SK-N-SH treated with all-trans-retinoic acid at 6 μM for 48 hours (cell line): ENCODE measurements at regions not wholly inside any gene's neighbourhood (a gene's known extent, or its start where the extent isn't known, plus 50 kb on each side); places are given as distances from the start of the nearest gene placed in this dataset.

ENCODE experiments used
- ATAC-seq: fragments of 200-7000 bp; cut with Tn5 transposase; 3 replicates; pipeline ENCODE4 v1.9.1; 2020; ENCODE audit warnings: mild to moderate bottlenecking, moderate library complexity
- ARNTL ChIP-seq: fragments of 450-650 bp; formaldehyde crosslinking; IDR thresholded peaks from 2 replicates; pipeline ENCODE4 v1.5.0; 2020; ENCODE audit warnings: low read depth, mild to moderate bottlenecking, moderate library complexity, borderline replicate concordance
- BACH2 ChIP-seq: fragments of 250-450 bp; sonication (Bioruptor Pico); IDR thresholded peaks from 2 replicates; pipeline ENCODE4 v1.9.0; 2021; ENCODE audit warnings: mild to moderate bottlenecking, borderline replicate concordance
- CSDC2 ChIP-seq: fragments of 250-450 bp; sonication (Bioruptor Pico); IDR thresholded peaks from 2 replicates; pipeline ENCODE4 v1.5.0; 2020; ENCODE audit warnings: mild to moderate bottlenecking, moderate library complexity
- ESRRG ChIP-seq: fragments of 250-450 bp; sonication (Bioruptor Pico); IDR thresholded peaks from 2 replicates; pipeline ENCODE4 v1.6.1; 2021; ENCODE audit warnings: mild to moderate bottlenecking
- GLIS3 ChIP-seq: fragments of 250-450 bp; sonication (Bioruptor Pico); IDR thresholded peaks from 2 replicates; pipeline ENCODE4 v1.5.0; 2020; ENCODE audit warnings: mild to moderate bottlenecking, moderate library complexity
- ISL1 ChIP-seq: fragments of 250-450 bp; sonication (Bioruptor Pico); IDR thresholded peaks from 2 replicates; pipeline ENCODE4 v2.1.2; 2022; ENCODE audit warnings: mild to moderate bottlenecking, moderate library complexity
- OSR1 ChIP-seq: fragments of 250-450 bp; sonication (Bioruptor Pico); IDR thresholded peaks from 2 replicates; pipeline ENCODE4 v1.8.0; 2022; ENCODE audit warnings: moderate library complexity, mild to moderate bottlenecking, inconsistent platforms
- PPARA ChIP-seq: fragments of 250-450 bp; sonication (Bioruptor Pico); IDR thresholded peaks from 2 replicates; pipeline ENCODE4 v1.5.0; 2020; ENCODE audit warnings: mild to moderate bottlenecking, borderline replicate concordance
- RARB ChIP-seq: fragments of 250-450 bp; sonication (Bioruptor Pico); IDR thresholded peaks from 2 replicates; pipeline ENCODE4 v1.8.0; 2021; ENCODE audit warnings: mild to moderate bottlenecking, moderate library complexity
- SNAI2 ChIP-seq: fragments of 250-450 bp; sonication (Bioruptor Pico); IDR thresholded peaks from 2 replicates; pipeline ENCODE4 v1.5.0; 2020; ENCODE audit warnings: mild to moderate bottlenecking, moderate library complexity
- TCF4 ChIP-seq: fragments of 250-450 bp; sonication (Bioruptor Pico); IDR thresholded peaks from 2 replicates; pipeline ENCODE4 v1.8.0; 2021; ENCODE audit warnings: mild to moderate bottlenecking, moderate library complexity, borderline replicate concordance
- TOX ChIP-seq: fragments of 250-450 bp; sonication (Bioruptor Pico); IDR thresholded peaks from 2 replicates; pipeline ENCODE4 v1.8.0; 2021; ENCODE audit warnings: mild to moderate bottlenecking, moderate library complexity, borderline replicate concordance
- ZC3H10 ChIP-seq: fragments of 250-450 bp; sonication (Bioruptor Pico); IDR thresholded peaks from 2 replicates; pipeline ENCODE4 v1.5.1; 2021; ENCODE audit warnings: mild to moderate bottlenecking, moderate library complexity
- ZFP3 ChIP-seq: fragments of 250-450 bp; sonication (Bioruptor Pico); IDR thresholded peaks from 2 replicates; pipeline ENCODE4 v1.5.0; 2020; ENCODE audit warnings: mild to moderate bottlenecking, moderate library complexity
- ZFP30 ChIP-seq: fragments of 450-650 bp; formaldehyde crosslinking; IDR thresholded peaks from 2 replicates; pipeline ENCODE4 v1.5.0; 2022; ENCODE audit warnings: mild to moderate bottlenecking, moderate library complexity
- ZNF565 ChIP-seq: fragments of 450-650 bp; formaldehyde crosslinking; conservative IDR thresholded peaks from 2 replicates; pipeline ENCODE4 v1.5.0; 2020; ENCODE audit warnings: low read depth, mild to moderate bottlenecking, moderate library complexity
- ZNF70 ChIP-seq: fragments of 450-650 bp; formaldehyde crosslinking; IDR thresholded peaks from 2 replicates; pipeline ENCODE4 v1.5.0; 2020; ENCODE audit warnings: mild to moderate bottlenecking, moderate library complexity
- ZNF8 ChIP-seq: fragments of 450-650 bp; formaldehyde crosslinking; IDR thresholded peaks from 2 replicates; pipeline ENCODE4 v1.5.0; 2020; ENCODE audit warnings: mild to moderate bottlenecking, moderate library complexity
- TF ChIP-seq, protein P1 (sequence below): fragments of 250-450 bp; sonication (Bioruptor Pico); IDR thresholded peaks from 2 replicates; pipeline ENCODE4 v1.5.1; 2021; ENCODE audit warnings: mild to moderate bottlenecking, moderate library complexity
- TF ChIP-seq, protein P2 (sequence below): fragments of 250-450 bp; sonication (Bioruptor Pico); IDR thresholded peaks from 2 replicates; pipeline ENCODE4 v1.8.0; 2020; ENCODE audit warnings: mild to moderate bottlenecking, moderate library complexity, borderline replicate concordance
- TF ChIP-seq, protein P3 (sequence below): fragments of 250-450 bp; sonication (Bioruptor Pico); IDR thresholded peaks from 2 replicates; pipeline ENCODE4 v1.8.0; 2021; ENCODE audit warnings: low read depth, mild to moderate bottlenecking, moderate library complexity, borderline replicate concordance
- TF ChIP-seq, protein P4 (sequence below): fragments of 250-450 bp; sonication (Bioruptor Pico); IDR thresholded peaks from 2 replicates; pipeline ENCODE4 v1.5.1; 2020; ENCODE audit warnings: low read depth, mild to moderate bottlenecking, moderate library complexity

DNA sequence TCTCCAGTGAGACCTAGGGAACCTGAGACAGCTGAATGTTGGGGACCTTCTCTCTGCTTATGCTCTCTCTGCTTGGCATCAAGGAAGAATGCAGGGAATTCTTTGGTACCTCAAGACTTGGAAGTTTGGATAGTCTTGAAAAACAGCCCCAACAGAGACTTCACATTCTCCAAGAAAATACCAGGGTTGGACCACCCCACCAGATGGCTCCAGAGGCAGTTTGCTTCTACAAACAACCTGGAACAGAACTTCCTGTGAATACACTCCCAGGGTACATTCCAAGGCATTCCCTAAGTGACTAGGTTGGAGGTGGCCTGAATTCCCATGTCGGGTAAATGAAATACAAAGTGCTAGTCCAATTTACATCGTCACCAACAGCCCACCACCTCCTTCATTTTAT is 314.4 kb downstream of the PMP22 start:
- TF ChIP-seq, protein P1, sequence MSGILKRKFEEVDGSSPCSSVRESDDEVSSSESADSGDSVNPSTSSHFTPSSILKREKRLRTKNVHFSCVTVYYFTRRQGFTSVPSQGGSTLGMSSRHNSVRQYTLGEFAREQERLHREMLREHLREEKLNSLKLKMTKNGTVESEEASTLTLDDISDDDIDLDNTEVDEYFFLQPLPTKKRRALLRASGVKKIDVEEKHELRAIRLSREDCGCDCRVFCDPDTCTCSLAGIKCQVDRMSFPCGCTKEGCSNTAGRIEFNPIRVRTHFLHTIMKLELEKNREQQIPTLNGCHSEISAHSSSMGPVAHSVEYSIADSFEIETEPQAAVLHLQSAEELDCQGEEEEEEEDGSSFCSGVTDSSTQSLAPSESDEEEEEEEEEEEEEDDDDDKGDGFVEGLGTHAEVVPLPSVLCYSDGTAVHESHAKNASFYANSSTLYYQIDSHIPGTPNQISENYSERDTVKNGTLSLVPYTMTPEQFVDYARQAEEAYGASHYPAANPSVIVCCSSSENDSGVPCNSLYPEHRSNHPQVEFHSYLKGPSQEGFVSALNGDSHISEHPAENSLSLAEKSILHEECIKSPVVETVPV, result no peak
- TF ChIP-seq, protein P2, sequence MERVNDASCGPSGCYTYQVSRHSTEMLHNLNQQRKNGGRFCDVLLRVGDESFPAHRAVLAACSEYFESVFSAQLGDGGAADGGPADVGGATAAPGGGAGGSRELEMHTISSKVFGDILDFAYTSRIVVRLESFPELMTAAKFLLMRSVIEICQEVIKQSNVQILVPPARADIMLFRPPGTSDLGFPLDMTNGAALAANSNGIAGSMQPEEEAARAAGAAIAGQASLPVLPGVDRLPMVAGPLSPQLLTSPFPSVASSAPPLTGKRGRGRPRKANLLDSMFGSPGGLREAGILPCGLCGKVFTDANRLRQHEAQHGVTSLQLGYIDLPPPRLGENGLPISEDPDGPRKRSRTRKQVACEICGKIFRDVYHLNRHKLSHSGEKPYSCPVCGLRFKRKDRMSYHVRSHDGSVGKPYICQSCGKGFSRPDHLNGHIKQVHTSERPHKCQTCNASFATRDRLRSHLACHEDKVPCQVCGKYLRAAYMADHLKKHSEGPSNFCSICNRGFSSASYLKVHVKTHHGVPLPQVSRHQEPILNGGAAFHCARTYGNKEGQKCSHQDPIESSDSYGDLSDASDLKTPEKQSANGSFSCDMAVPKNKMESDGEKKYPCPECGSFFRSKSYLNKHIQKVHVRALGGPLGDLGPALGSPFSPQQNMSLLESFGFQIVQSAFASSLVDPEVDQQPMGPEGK, result no peak
- TF ChIP-seq ZNF565 (no peak), ZNF70 (no peak), OSR1 (CRISPR knock-in tag) (no peak), ESRRG (CRISPR knock-in tag) (no peak), ZNF8 (CRISPR knock-in tag) (no peak), RARB (CRISPR knock-in tag) (no peak), TOX (CRISPR knock-in tag) (no peak), BACH2 (no peak), ZFP3 (no peak), ZC3H10 (no peak), ARNTL (CRISPR knock-in tag) (no peak), GLIS3 (CRISPR knock-in tag) (no peak)
- TF ChIP-seq, all 23 proteins: peak for 0
- no peak for ATAC-seq

DNA sequence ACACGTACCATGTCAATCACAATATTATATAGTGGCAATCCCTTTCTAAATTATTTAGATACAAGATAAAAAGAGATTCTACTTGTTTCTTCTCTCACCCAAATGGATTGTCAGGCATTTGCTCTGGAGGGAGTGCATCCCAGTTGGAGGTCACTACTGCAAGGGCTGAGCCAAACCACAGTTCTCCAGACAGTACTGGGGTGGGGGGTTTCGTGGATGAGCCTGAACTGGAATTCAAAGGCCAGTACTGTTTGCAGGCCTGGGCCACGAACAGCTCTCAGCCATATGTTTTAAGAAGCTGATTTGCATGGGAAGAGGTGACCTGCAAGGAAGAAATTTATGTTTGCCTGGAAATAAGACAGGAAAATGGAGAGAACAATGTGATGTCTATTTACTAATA is 314.9 kb downstream of the PMP22 start:
- ATAC-seq, result no peak
- TF ChIP-seq RARB (CRISPR knock-in tag) (no peak), OSR1 (CRISPR knock-in tag) (no peak), TOX (CRISPR knock-in tag) (no peak), ZFP30 (CRISPR knock-in tag) (no peak), BACH2 (no peak), ZNF70 (no peak), GLIS3 (CRISPR knock-in tag) (no peak), ISL1 (CRISPR knock-in tag) (no peak), ARNTL (CRISPR knock-in tag) (no peak), ZNF8 (CRISPR knock-in tag) (no peak), TCF4 (CRISPR knock-in tag) (no peak), CSDC2 (CRISPR knock-in tag) (no peak), SNAI2 (CRISPR knock-in tag) (no peak), ZNF565 (no peak), ZFP3 (no peak), PPARA (no peak)
- TF ChIP-seq, protein P1, result no peak
- TF ChIP-seq, protein P3, sequence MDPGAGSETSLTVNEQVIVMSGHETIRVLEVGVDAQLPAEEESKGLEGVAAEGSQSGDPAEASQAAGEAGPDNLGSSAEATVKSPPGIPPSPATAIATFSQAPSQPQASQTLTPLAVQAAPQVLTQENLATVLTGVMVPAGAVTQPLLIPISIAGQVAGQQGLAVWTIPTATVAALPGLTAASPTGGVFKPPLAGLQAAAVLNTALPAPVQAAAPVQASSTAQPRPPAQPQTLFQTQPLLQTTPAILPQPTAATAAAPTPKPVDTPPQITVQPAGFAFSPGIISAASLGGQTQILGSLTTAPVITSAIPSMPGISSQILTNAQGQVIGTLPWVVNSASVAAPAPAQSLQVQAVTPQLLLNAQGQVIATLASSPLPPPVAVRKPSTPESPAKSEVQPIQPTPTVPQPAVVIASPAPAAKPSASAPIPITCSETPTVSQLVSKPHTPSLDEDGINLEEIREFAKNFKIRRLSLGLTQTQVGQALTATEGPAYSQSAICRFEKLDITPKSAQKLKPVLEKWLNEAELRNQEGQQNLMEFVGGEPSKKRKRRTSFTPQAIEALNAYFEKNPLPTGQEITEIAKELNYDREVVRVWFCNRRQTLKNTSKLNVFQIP (CRISPR knock-in tag), result no peak
- TF ChIP-seq, protein P2, result no peak
- TF ChIP-seq, protein P4, sequence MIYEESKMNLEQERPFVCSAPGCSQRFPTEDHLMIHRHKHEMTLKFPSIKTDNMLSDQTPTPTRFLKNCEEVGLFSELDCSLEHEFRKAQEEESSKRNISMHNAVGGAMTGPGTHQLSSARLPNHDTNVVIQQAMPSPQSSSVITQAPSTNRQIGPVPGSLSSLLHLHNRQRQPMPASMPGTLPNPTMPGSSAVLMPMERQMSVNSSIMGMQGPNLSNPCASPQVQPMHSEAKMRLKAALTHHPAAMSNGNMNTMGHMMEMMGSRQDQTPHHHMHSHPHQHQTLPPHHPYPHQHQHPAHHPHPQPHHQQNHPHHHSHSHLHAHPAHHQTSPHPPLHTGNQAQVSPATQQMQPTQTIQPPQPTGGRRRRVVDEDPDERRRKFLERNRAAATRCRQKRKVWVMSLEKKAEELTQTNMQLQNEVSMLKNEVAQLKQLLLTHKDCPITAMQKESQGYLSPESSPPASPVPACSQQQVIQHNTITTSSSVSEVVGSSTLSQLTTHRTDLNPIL, result no peak

DNA sequence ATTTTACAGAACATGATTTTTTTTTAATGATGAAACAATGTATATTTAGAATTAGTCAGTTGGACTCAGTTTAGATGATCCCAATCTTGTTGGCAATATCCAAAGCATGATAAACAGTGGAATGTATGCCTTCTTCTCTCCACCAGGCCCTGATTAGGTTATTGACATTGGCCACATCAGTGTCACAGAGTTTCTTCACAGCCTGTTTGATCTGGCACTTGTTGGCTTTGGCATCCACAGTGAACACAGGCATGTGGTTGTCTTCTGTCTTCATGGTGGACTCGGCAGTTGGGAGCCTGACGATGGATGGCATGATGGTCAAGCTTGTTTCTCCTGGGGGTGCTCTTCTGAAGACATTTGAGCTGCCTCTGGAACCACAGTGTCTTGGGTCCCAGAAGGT is 317.5 kb downstream of the PMP22 start:
- no peak for ATAC-seq
- TF ChIP-seq, protein P3 (CRISPR knock-in tag), result no peak
